Fibroblast of pulmonary artery (primary cell): ENCODE measurements at regions not wholly inside any gene's neighbourhood (a gene's known extent, or its start where the extent isn't known, plus 50 kb on each side); places are given as distances from the start of the nearest gene placed in this dataset.
"Not testable (repeated sequence)": the region's sequence is repeated elsewhere in the genome, so short reads cannot be mapped to it uniquely, and the experiment has no call there.

Experiments used
- DNase-seq: peaks from one replicate; pipeline ENCODE4 v3.0.0-alpha.2; 2010; ENCODE audit warnings: low read depth
- H3K4me3 ChIP-seq: replicated peaks from 2 replicates; pipeline ENCODE4 v1.5.1; 2011; ENCODE audit warnings: low read depth, mild to moderate bottlenecking, control low read depth, low read length, moderate library complexity
- TF ChIP-seq, protein P1 (sequence below): IDR thresholded peaks from 2 replicates; pipeline ENCODE4 v1.5.1; 2011; ENCODE audit warnings: mild to moderate bottlenecking, control low read depth, low read length, inconsistent platforms; ENCODE audit errors: missing control alignments

DNA sequence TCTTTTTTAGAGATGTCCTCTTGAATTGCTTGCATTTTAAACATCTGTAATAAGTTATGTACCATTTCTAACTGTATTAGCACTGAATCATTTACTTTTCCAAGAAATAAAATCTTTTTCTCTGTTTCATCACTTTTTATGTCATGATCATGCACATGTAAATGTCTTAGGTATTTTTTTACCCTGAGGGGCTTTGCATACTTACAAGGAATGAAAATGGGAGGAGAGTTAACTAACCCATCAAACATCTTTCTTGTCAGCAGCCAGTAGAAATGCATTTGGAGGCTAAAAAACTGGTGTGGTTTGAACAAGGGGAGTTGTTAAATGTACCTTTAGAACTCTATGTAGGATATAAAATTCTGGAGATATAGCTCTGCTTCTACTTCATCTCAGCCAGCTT, 1080.3 kb downstream of the GALC start:
- TF ChIP-seq, protein P1, sequence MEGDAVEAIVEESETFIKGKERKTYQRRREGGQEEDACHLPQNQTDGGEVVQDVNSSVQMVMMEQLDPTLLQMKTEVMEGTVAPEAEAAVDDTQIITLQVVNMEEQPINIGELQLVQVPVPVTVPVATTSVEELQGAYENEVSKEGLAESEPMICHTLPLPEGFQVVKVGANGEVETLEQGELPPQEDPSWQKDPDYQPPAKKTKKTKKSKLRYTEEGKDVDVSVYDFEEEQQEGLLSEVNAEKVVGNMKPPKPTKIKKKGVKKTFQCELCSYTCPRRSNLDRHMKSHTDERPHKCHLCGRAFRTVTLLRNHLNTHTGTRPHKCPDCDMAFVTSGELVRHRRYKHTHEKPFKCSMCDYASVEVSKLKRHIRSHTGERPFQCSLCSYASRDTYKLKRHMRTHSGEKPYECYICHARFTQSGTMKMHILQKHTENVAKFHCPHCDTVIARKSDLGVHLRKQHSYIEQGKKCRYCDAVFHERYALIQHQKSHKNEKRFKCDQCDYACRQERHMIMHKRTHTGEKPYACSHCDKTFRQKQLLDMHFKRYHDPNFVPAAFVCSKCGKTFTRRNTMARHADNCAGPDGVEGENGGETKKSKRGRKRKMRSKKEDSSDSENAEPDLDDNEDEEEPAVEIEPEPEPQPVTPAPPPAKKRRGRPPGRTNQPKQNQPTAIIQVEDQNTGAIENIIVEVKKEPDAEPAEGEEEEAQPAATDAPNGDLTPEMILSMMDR: no peak
- no peak overlapping the region for H3K4me3 ChIP-seq
- DNase-seq: no peak

DNA sequence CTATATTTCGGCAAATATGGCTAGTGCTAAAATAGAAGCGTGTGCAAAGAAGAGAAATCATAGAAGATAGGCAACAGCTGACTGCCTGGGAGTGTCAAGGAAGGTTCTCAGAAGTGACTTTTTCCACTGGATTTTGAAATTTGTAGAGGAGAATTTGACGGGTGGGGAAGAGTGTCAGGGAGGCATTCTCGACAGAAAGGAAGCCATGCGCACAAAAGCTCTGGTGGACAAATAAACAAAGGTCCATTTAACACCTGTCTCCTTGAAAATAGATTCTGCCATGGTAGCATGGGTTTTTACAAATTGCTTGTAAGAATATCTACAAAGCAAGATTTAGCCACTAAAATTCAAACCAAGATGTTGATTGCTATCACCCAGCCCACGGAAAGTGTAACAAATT, 1081.5 kb downstream of the GALC start:
- no peak for DNase-seq
- TF ChIP-seq, protein P1: no peak
- no peak overlapping the region for H3K4me3 ChIP-seq

DNA sequence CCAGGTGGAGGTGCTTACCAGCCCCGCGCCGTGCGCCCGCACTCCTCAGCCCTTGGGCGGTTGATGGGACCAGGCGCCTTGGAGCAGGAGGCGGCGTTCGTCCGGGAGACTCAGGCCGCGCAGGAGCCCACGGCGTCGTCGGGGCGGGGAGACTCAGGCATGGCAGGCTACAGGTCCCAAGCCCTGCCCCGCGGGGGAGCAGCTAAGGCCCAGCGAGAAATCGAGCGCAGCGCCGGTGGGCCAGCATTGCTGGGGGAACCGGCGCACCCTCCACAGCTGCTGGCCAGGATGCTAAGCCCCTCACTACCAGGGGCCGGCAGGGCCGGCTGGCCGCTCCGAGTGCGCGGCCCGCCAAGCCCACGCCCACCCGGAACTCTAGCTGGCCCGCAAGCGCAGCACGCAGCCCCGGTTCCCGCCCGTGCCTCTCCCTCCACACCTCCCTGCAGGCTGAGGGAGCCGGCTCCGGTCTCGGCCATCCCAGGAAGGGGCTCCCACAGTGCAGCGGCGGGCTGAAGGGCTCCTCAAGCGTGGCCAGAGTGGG, 1087.5 kb downstream of the GALC start:
- not testable (repeated sequence) for DNase-seq, H3K4me3 ChIP-seq

DNA sequence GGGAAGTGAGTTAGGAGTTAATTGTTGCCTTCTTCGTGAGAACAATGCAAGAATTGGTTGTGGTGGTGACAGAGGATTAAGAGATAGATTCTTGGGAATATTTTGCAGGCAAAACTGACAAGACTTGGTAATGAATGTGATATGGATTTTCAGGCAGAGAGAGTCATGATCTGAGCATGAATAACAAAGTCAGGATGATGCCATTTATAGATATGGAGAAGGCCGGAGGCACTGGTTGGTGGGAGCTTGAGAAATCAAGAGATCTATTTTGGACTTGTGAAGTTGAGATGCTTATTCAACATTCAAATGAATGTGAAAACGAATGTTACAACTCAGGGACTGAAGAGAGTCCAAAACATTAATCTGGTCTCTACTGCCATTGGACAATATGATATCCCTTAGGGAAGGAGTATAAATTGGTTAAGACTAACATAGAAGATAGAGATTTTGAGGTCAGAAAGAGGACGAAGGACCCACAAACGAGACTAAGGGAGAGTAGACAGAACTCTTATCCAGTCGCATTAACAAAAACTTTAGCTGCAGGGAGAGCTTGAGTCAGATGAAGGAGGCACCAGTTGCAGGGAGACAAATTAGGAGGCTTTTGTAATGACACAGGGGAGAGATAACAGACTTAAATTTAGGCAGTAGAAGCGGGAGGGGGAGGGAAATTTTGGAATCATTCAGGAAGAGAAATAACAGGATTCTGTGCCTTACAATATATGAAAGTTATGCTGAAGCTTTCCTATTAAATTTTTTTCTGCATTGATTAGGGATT, 1090.6 kb downstream of the GALC start:
- TF ChIP-seq, protein P1: no peak
- no peak overlapping the region for H3K4me3 ChIP-seq
- no peak for DNase-seq

DNA sequence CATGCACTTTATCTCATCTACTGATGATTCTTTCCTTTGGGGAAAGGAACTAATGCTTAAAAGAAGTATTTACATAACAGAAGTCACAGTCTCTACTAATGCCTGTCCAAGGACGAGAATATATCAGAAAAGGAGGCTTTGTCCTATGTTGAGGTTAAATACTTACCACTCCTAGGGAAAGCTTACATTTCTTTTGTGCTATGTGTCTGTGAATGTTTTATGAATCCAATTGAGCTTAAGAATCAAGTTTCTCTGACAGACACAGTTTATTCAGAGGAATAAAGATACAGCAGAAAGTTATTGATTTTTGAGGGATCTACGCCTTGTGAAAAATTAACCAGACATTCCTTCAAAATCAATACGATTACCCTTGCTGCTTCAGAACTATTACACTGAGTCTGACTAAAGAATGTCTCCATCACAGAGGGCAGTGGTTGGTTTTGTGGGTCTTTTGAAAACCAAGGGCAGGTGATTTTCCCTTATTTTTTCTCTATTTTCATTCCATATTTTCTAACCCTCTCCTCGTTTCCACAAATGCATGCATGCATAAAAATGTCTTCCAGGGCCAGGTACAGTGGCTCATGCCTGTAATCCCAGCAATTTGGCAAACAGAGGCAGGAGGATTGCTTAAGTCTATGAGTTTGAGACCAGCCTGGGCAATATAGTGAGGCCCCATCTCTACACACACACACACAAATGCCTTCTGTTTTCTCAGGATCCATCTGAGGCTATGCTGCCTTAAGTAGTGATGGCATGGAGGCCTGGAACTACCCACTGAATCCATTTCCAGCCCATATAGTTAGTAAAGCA, 1095.1 kb downstream of the GALC start:
- TF ChIP-seq, protein P1: no peak
- DNase-seq: no peak
- no peak overlapping the region for H3K4me3 ChIP-seq

DNA sequence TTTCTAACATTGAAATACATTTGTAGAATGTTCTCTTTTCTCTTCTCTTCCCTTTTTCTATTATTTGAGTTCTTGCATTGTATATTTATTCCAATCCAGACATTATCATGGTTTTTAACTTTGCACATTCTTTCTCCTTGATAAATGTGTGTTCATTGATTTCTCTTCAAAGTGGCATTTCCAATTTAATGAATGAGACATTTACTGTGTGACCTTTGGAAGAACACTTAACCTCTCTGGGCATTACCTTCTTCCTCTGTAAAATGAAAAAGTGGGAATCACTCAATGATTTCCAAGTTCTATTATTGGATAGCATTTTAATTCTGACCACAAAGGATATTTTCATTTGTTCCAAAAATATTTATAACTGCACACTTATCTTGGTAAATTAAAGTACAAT, 1095.8 kb downstream of the GALC start:
- no peak overlapping the region for H3K4me3 ChIP-seq
- no peak for DNase-seq
- TF ChIP-seq, protein P1: no peak

DNA sequence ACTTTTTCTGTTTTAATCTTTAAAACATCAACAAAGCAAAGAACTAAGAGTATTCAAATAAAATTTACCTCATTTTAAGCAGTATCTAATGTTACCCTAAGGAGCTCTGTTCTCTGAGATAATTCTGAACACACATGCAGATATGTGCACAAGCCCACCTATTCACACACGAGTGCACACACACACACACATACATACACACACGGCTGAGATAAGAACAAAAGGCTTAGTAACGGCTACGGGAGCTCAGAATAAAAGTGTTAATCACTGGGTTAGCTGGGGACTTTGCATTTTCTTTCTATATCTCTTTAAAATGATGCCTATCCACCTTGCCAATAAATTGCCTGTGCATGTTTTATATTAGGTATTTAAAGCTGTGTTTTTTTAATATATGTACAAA, 1096.3 kb downstream of the GALC start:
- no peak for DNase-seq
- H3K4me3 ChIP-seq: no peak overlapping the region
- TF ChIP-seq, protein P1: no peak
